A172 (cell line): ENCODE measurements at regions not wholly inside any gene's neighbourhood (a gene's known extent, or its start where the extent isn't known, plus 50 kb on each side); places are given as distances from the start of the nearest gene placed in this dataset.

Experiments
- DNase-seq: peaks from one replicate; pipeline ENCODE4 v3.0.0-alpha.2; 2015; ENCODE audit warnings: low spot score

GRCh38 chr2:3100386-3100785 is 277.2 kb downstream of the EIPR1 start:
- DNase-seq, result no peak

DNA sequence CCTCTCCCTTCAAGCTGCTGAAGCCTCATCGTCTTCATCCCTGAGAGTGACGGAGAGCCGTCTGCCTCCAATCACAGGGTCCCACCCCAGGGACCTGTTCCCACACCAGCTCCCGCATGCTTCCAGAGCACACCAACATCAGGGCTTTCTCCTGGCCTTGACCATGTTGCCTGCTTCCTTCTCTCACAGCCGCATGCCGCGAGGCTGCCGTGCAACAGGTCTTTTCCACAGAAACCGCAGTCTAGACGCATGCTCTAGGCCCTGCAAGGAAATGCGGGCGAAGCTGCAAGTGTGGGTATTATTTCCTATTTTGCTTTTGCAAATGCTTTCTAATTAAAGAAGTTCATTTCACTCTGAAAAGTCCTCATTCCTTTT is 277.8 kb downstream of the EIPR1 start:
- DNase-seq, result no peak

DNA sequence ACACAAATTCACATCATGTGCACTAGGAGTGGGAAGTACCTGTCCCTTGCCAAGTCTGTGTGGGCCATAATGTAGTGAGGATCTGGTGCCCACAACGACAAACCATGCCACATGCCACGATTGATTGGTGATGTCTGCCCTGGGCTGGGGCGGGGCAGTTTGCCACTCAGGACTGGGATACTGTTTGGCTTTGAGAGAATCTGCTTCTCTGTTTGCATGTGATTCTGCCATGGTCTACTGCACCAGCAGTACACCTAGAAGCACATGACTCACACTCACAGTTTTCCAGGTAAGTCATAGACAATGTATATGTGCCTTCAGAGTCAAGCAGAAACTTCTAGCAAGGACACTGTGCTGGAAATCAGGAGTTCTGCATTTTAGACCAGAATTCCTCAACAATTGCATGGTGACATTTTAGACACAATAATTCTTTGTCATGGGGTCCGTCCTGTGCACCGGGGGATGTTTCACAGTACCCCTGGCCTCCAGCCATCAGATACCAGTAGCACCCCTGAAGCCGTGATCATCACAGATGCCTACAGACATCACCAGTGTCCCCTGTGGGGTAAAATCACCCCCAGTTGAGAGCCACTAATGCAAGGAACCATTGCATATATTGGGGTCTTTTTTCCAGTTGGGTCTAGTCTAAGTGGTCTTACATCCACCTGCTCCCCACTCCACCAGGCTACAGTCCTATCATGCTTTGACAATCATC is 278.3 kb downstream of the EIPR1 start:
- no peak for DNase-seq

DNA sequence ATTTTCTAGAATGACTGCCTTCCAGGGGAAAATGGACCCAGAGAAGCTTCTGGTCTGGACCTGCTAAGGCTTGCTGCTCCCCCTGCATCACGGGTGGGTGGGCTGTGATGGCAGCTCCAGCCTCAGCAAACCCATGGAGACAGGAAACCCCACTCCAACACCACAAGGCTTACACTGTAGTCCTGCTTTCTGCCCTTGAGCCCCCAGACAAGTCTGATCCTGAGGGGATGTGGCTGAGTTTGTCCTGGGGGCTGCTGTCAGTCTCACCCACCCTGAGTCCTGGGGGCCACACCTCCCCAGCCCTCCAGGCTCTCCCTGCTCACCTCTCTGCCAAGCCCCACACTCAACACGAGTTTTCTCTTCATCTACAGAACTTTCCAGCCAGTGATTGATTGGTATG is 279.4 kb downstream of the EIPR1 start:
- no peak for DNase-seq

DNA sequence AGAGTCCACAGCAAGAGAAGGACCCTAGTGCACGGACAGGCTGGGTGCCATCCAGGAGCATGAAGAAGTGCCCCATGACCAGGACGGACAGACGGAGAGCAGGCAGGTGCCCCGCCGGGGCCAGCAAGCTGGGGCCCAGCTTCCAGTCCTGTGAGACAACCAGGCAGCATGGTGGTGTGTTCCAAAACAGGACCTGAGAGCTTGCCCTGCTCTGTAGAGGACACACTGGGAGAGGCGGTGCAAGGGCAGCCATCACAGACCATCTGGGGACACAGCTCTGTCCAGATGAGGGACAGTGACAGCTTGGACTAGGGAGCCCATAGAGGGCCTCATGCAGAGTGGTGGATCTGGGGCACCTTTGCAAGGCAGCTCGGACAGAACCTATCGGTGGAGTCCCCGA is 279.8 kb downstream of the EIPR1 start:
- DNase-seq, result no peak

GRCh38 chr2:3094999-3095958 is 282.3 kb downstream of the EIPR1 start:
- no peak for DNase-seq

DNA sequence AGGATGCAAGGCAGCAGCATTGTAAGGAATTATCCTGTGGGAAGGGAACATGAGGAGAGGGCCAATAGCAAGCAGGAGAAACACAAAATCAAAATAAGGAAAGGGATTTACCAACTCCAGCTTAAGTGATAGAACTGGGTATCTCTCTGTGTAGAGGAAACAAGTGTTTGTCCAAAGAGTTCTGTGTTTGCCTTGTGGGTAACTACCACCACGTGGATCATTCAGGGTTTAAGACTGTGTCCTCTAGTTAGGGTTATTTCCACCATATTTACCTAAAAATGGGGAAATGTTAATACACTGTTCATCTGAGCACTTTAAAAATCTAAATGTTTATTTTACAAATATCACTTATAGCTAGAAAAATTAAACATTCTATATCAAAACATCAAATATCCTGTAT is 283.3 kb downstream of the EIPR1 start:
- no peak for DNase-seq

- no peak for DNase-seq
Observed at GRCh38 chr2:3091696-3092095, 285.9 kb downstream of the EIPR1 start.

DNA sequence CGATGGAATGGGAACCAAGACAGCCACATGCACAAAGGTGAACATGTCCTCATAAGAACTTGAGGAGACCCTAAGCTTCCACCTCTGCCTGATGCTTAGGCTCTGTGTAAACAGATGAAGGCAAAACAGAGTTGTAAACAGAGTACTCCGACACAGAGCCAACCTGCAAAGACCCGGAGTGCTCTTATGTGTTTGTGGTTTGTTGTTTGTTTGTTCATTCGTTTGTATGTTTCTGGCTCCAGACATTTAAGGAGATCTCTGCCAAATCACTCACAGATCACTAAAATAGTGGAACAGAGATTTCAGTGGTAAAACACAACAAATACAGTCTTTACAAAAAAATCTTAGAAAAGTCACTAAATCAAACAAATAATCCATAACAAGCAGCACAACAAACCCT is 294.9 kb downstream of the EIPR1 start:
- DNase-seq, result no peak

DNA sequence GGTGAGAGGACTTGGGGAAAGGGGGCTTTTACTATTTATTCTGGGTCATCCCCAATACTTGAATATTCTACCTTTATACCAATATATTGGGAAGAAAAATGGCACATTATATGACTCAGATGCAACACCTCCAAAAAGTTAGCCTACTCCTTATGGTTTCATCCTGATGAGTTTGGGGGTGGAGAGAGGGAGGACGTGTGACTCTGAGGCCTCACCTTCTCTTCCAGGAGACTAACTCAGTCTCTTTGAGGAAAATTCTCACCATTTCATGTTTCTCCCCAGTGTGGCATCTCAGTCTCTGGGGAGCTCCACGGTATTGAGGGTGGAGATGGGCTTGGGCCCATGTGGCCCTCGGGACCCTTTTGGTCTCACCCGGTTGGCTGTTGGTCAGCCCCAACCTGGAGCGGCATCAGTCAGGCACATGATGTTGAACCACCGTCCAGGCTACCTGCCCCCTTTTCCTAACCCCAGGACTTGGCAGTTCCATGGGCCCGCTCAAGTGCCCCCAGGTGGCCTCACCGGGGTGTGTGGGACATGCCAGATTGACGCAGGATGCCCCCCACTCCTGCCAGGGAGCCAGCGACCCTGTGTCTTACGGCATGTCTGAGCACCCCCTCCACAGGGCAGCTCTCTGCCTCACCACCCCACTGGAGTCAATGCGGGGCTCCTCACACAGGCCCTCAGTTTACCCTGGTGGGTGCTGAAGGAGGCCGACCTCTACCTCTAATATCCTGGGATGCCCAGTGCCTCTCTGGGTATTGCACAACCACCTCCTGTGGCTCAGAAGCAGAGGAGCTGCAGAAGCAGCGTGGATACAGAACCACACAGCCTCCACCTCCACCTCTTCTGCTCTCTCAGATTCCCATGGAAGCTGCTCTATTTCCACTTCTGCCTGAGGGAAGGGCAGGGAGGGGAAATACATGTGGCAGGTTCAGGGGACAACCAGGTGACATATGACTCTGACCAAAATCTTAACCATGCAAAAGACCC is 297.4 kb downstream of the EIPR1 start:
- DNase-seq, result no peak

GRCh38 chr2:3079466-3079865 is 298.2 kb downstream of the EIPR1 start:
- DNase-seq, result no peak

DNA sequence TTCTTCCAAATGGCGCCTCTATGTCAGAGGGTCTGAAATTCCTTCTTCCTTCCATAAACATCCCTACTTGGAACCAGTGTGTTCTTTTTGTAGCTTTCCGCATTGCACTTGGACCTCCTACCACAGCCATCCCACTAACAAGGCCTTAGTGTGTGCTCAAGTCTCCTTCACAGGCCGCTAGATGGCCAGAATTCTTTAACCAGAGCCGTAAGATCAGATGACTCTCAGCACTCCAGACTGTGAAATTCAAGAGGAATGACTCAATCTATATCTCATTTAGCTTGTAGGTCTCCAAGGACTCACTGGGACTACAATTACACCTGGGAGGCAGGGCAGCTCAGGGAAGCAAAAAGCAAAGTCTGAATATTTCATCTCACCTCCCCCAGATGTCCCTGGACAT is 298.9 kb downstream of the EIPR1 start:
- DNase-seq, result no peak

DNA sequence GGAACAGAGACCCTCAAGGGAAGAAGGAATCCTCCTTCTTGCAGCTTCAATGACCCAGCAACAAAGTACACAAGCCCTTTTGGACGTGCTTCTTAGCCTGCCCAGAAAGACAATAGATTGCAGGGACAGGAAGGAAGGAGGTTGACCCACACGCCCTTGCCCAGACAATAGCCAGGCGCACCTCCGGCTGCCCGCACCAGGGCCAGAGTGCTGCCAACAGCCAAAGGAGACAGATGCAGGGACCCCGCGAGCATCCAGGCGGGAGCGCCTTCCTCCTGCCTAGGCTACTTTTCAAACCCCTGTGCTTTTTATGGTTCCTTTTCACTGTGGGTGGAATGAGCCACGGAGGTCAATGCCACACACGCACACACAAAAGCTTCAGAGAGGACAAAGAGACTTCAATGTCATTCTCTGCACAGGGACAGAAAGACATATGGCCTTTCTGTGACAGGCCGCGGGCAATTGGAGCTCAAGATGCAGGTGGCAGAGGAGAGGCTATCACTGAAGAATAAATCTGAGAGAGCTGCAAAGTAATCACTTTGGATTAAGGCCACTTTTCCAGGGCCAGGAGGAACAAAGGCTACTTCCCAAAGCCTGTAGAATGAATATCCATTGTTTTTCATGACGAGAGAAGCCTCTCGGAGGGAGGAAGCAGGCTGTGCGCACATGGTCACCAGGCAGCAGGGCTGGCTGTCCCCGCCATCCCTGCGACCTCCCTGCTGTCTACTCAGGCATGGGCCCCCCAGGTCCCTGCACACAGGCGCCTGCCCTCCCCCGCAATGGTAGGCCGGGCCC is 300.6 kb downstream of the EIPR1 start:
- DNase-seq, result no peak

- no peak for DNase-seq
Observed at GRCh38 chr2:3075991-3076340, 301.7 kb downstream of the EIPR1 start.

DNA sequence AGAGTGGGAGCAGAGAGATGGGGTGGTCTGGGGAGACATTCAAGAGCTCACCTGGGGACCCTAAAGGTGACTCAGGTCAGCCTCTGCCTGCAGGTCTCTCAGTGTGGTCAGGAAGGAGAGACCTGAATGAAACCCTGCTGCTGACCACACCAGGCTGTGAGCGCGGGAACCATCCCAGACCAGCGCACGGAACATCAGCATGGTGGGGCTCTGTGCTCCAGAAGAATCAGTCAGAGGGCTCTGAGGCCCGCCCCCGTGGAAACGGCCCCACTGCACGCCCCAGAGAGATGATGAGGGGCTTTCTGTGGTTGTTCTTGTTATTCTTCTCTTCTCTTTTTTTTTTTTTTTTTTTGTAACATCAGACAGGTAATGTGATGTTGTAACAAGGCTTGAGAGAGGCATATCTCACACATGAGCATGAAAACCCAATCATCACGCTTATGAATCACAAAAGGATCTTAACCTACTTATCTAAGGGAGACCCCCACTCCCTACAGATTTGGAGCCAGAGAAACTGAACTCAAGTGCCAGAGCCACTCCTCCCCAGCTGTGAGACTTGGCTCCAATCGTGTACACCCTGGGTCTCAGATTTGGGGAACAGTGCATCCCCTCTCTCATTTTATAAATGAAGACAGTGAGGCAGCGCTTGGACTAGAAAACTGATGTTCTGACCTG is 302.2 kb downstream of the EIPR1 start:
- no peak for DNase-seq

DNA sequence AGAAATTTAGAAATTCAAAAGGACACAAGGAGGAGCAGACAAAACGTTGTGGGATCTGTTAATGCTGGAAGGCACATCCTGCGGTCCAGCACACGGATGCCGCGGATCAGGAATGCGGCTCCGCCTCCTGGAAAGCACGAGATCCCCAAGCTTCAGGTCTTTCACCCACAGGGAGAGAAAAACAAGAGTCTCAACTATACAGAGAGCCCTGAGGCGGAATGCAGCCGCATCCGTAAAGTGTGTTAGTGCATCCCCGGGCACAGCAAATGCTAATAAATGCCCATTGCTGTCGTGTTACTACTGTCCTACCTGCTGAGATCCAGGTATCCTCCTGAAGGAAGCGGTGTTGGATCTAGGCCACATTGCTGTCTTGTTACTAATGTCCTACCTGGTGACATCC is 303.9 kb downstream of the EIPR1 start:
- no peak for DNase-seq

DNA sequence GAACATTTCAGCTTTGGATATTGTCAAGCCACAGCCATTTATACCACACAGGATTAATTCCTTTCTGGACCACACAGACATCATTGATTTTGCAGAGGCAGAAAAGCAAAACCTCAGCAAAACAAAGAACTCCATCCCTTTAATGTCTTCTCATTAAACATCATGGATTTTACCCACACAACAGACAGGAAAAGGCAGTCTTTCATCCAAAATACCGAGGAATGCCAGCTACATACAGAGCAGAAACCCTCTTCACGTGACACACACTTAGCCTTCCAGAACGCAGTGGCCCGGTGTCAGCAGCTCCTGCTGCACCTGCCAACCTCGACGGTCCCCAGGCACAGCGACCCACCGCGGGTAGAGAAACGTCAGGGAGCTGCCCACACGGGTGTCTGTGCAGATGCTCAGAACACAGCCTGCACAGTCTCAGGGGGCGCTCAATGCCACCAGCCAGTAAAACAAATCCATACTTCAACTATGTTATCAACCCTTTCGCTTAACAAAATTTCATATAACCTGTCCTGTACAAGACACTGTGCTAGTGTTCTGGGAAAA is 304.5 kb downstream of the EIPR1 start:
- no peak for DNase-seq

DNA sequence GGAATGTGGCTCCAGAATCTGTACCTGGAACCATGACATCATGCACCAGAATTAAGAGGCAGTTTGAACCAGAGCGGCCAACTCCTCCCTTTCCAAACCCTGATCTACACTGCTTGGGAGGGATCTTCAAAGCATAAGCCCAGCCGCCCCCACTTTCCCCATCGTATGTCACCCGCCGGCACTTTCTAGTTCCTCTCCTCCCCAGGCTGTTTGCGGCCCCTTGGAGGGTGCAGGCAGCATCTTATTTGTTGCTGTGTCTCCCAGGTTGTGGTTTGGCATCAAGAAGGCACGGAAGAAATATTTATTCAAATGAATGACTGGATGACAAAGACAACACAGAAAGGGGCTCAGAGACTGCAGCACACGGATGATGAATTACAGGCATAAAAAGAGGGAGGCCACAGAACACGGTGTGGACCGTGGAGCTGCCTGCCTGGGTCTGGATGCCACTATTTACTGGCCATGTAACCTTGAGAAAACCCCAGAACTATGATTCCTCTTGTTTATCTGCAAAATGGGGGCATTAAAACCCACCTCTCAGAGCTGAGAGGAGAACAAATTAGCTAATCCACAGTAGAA is 305.8 kb downstream of the EIPR1 start:
- no peak for DNase-seq

DNA sequence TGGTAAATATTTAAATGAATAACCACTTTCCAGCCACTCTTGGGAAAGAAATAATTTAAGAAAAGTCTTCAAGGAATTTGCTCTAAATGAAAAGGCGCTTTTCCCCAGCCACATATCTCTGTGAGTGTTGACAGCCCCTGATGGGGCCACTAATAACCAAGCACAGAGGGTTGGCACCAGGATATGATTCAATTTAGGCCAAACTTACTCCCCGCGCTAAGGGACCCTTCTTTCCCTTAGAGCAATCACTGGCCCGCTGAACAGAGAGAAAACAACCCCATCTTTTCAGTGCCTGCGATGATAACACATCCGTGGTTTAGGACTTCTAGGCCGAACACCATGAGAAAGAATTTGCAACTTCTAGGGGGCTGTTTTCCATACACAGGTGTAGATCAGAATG is 310.8 kb downstream of the EIPR1 start:
- DNase-seq, result no peak

DNA sequence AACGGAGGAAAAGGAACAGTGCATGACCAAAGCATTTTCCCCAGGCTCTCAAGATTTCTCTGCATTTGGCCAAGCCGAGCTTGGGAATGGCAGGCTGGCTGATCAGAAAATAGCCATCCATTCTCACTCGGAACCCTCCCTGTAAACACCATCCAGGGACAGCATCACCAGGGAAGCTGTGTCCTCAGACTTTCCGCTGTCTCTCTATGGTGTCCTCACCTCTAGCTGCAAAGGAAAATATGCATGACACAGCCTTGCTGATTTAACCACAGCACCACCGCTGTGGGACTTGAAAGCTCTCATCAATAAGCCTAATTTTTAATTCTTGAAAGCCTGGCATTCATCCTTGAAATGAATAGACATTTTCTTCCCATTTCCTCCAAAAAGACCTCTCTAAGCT is 311.7 kb downstream of the EIPR1 start:
- DNase-seq, result no peak
